Activated CD8-positive, alpha-beta T cell treated with anti-CD3 and anti-CD28 coated beads for 36 hours (primary cell): ENCODE measurements at regions not wholly inside any gene's neighbourhood (a gene's known extent, or its start where the extent isn't known, plus 50 kb on each side); places are given as distances from the start of the nearest gene placed in this dataset.

Experiments used
- ATAC-seq: fragments of 200-7000 bp; cut with Tn5 transposase; one replicate; pipeline ENCODE4 v1.10.0; 2021; ENCODE audit warnings: mild to moderate bottlenecking, moderate library complexity
- CTCF ChIA-PET: fragments of 350-600 bp; sonication (Branson Sonifier 250); formaldehyde crosslinking; loops from one replicate; lab custom pipeline; 2021; ENCODE audit warnings: antibody characterized with exemption; lab: Charles Lee
- POLR2A ChIA-PET: fragments of 350-600 bp; sonication (Branson Sonifier 250); formaldehyde crosslinking; loops from one replicate; lab custom pipeline; 2021; ENCODE audit warnings: antibody characterized with exemption; lab: Charles Lee
- DNase-seq: peaks from one replicate; pipeline ENCODE4 v3.0.0-alpha.2; 2020
- H3K27ac Mint-ChIP-seq: one replicate; pipeline ENCODE4 v1.8.0; 2021; ENCODE audit warnings: mild to moderate bottlenecking, mixed read lengths
- H3K27me3 Mint-ChIP-seq: one replicate; pipeline ENCODE4 v1.8.0; 2021; ENCODE audit warnings: mixed read lengths
- H3K36me3 Mint-ChIP-seq: one replicate; pipeline ENCODE4 v1.8.0; 2021; ENCODE audit warnings: low read depth, mixed read lengths
- H3K4me1 Mint-ChIP-seq: one replicate; pipeline ENCODE4 v1.8.0; 2021; ENCODE audit warnings: low read depth, mixed read lengths
- H3K4me3 Mint-ChIP-seq: one replicate; pipeline ENCODE4 v1.8.0; 2021; ENCODE audit warnings: mild to moderate bottlenecking, moderate library complexity, mixed read lengths
- H3K9me3 Mint-ChIP-seq: one replicate; pipeline ENCODE4 v1.8.0; 2021; ENCODE audit warnings: mixed read lengths
- intact Hi-C: fragments of 100-400 bp; cut with micrococcal nuclease; formaldehyde crosslinking; loops from one replicate; pipeline ENCODE4 v1.10.0; 2022
- TF ChIP-seq, protein P1 (sequence below): fragments of 200-600 bp; IDR thresholded peaks from one replicate; pipeline ENCODE4 v1.8.0; 2022; ENCODE audit warnings: antibody characterized with exemption, mild to moderate bottlenecking

GRCh38 chr18:29351171-29351570 is 1174.2 kb upstream of the CDH2 start:
- Mint-ChIP-seq H3K9me3 (peaks cover 13% of the 10 kb centered on the region), H3K4me3 (no peak overlapping the region), H3K36me3 (no peaks in the 10 kb centered on the region), H3K4me1 (no peaks in the 10 kb centered on the region), H3K27me3 (no peaks in the 10 kb centered on the region), H3K27ac (no peak overlapping the region)
- ChIA-PET POLR2A (interaction anchor here (0.6 kb wide), 1 partner anchor 11 kb away, joined by 3 read pairs; no protein-coding TSS in a partner anchor), CTCF (no interaction called here)
- intact Hi-C loops = no loop called here
- no peak for ATAC-seq
- no peak for DNase-seq
- TF ChIP-seq, protein P1, sequence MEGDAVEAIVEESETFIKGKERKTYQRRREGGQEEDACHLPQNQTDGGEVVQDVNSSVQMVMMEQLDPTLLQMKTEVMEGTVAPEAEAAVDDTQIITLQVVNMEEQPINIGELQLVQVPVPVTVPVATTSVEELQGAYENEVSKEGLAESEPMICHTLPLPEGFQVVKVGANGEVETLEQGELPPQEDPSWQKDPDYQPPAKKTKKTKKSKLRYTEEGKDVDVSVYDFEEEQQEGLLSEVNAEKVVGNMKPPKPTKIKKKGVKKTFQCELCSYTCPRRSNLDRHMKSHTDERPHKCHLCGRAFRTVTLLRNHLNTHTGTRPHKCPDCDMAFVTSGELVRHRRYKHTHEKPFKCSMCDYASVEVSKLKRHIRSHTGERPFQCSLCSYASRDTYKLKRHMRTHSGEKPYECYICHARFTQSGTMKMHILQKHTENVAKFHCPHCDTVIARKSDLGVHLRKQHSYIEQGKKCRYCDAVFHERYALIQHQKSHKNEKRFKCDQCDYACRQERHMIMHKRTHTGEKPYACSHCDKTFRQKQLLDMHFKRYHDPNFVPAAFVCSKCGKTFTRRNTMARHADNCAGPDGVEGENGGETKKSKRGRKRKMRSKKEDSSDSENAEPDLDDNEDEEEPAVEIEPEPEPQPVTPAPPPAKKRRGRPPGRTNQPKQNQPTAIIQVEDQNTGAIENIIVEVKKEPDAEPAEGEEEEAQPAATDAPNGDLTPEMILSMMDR = no peak

GRCh38 chr18:29328932-29329331 is 1152.0 kb upstream of the CDH2 start:
- DNase-seq (no peak), ATAC-seq (no peak)
- Mint-ChIP-seq H3K9me3 (peaks cover 17% of the 10 kb centered on the region), H3K27ac (no peak overlapping the region), H3K36me3 (no peaks in the 10 kb centered on the region), H3K4me3 (no peak overlapping the region), H3K27me3 (no peaks in the 10 kb centered on the region), H3K4me1 (no peaks in the 10 kb centered on the region)
- intact Hi-C loops = loop anchor here (10.0 kb wide), 1 partner anchor 64 kb away; no protein-coding TSS in a partner anchor
- ChIA-PET POLR2A (no interaction called here), CTCF (no interaction called here)
- TF ChIP-seq, protein P1 = no peak

- ATAC-seq = no peak
- POLR2A ChIA-PET = no interaction called here
Measured at GRCh38 chr18:29326214-29326613, 1149.3 kb upstream of the CDH2 start.

DNA sequence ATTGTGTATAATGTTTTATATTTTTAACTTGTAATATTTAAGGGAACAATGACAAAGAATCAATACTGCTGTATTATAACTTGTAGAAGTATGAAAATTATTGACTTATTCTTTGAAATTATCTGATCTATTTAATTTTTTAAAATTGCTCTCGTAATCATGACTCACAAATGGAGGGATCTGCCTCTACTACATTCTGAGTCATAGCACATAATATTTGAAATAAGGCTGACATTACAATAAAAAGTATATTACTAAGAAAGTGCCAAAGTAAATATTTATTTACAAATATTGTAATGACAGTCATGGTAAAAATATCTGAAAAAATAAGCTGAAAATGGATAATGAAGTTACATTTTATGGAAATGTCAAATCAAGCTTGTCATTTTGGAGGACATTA is 1144.6 kb upstream of the CDH2 start:
- no peak for DNase-seq
- Mint-ChIP-seq H3K4me1 (no peaks in the 10 kb centered on the region), H3K4me3 (no peak overlapping the region), H3K27me3 (no peaks in the 10 kb centered on the region), H3K9me3 (peaks cover 13% of the 10 kb centered on the region), H3K36me3 (no peaks in the 10 kb centered on the region), H3K27ac (no peak overlapping the region)
- ATAC-seq = no peak
- TF ChIP-seq, protein P1 = no peak
- POLR2A ChIA-PET = no interaction called here
- CTCF ChIA-PET = no interaction called here
- intact Hi-C loops = loop anchor here (10.0 kb wide), 1 partner anchor 57 kb away; no protein-coding TSS in a partner anchor

More at GRCh38 chr18:29326214-29326613, 1149.3 kb upstream of the CDH2 start:
- TF ChIP-seq, protein P1 = no peak
- no peak for DNase-seq
- Mint-ChIP-seq H3K4me1 (no peaks in the 10 kb centered on the region), H3K4me3 (no peak overlapping the region), H3K27ac (no peak overlapping the region), H3K9me3 (peaks cover 19% of the 10 kb centered on the region), H3K36me3 (no peaks in the 10 kb centered on the region), H3K27me3 (no peaks in the 10 kb centered on the region)
- CTCF ChIA-PET = interaction anchor here (0.6 kb wide), 1 partner anchor 724 kb away, joined by 3 read pairs; no protein-coding TSS in a partner anchor
- intact Hi-C loops = loop anchor here (10.0 kb wide), 1 partner anchor 61 kb away; no protein-coding TSS in a partner anchor

- Mint-ChIP-seq H3K27ac (no peak overlapping the region), H3K4me1 (no peaks in the 10 kb centered on the region), H3K27me3 (no peaks in the 10 kb centered on the region), H3K4me3 (no peak overlapping the region), H3K36me3 (no peaks in the 10 kb centered on the region), H3K9me3 (peaks cover 12% of the 10 kb centered on the region)
- ChIA-PET CTCF (no interaction called here), POLR2A (no interaction called here)
- TF ChIP-seq, protein P1 = no peak
- ATAC-seq (no peak), DNase-seq (no peak)
- intact Hi-C loops = no loop called here
Measured at GRCh38 chr18:29313312-29313711, 1136.4 kb upstream of the CDH2 start.
